Erythroblast (primary cell): ENCODE measurements at regions not wholly inside any gene's neighbourhood (a gene's known extent, or its start where the extent isn't known, plus 50 kb on each side); places are given as distances from the start of the nearest gene placed in this dataset.

Experiments used
- GATA1 ChIP-seq: IDR thresholded peaks from 2 replicates; pipeline ENCODE4 v1.6.1; 2011; ENCODE audit warnings: low read depth, mild to moderate bottlenecking, control low read depth, low read length, moderate library complexity
- POLR2A ChIP-seq: IDR thresholded peaks from 2 replicates; pipeline ENCODE4 v1.6.1; 2011; ENCODE audit warnings: mild to moderate bottlenecking, low read length

- TF ChIP-seq POLR2A = no peak
- no peak for TF ChIP-seq GATA1
Measured at GRCh38 chr3:168395551-168395950, 299.8 kb upstream of the GOLIM4 start.
